ENCODE measurements at regions not wholly inside any gene's neighbourhood (a gene's known extent, or its start where the extent isn't known, plus 50 kb on each side); places are given as distances from the start of the nearest gene placed in this dataset.

DNA sequence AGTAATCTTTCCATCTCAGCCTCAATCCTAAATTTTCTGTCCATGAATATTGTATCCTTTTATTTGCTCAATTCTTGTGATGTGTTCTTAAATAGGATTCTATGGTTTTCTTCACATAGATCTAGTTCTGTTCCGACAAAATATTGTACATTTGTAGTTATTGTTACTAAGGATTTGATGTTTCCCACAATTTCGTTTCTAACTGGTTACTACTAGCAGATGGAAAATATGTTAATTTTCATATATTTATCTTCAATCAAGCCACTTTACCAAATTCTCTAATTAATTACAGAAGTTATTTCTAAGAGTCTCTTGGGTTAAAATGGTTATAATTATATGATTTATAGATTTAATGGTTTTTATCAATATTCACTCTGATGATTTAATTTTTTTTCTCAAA is 60.3 kb downstream of the SEC61B start:
- no peak for DNase-seq (ENCODE audit: low read depth)
- no peaks in the 10 kb centered on the region for H3K4me1 ChIP-seq (ENCODE audit: control insufficient read depth, insufficient read depth, low read length)

DNA sequence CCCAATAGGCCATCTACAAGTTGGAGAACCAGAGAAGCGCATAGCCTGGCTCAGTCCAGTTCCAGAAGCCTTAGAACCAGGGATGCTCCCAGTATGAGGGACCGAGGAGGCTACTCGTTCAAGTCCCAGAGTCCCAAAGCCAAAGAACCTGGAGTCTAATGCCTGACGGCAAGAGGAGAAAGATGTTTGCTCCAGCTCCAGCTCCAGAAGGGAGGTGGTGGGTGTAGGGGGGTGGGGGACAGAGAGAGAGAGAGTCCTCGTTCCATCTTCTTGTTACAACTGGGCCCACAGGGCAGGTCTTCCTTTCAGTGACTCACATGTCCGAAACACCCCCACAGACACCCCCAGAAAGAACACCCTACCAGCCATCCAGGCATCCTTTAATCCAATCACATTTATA is 63.9 kb downstream of the SEC61B start:
- Histone ChIP-seq H3K27me3 (replicated peaks; ENCODE audit: control insufficient read depth, insufficient read depth, low read length) (no peaks in the 10 kb centered on the region), H3K9me3 (ENCODE audit: control insufficient read depth, low read length) (no peaks in the 10 kb centered on the region), H3K4me1 (ENCODE audit: control insufficient read depth, insufficient read depth, low read length) (peaks cover 14% of the 10 kb centered on the region), H3K4me3 (ENCODE audit: low read length) (no peak overlapping the region), H3K36me3 (ENCODE audit: control insufficient read depth, insufficient read depth, low read length, severe bottlenecking) (no peaks in the 10 kb centered on the region), H3K9ac (ENCODE audit: low read length) (no peak overlapping the region)
- DNase-seq (ENCODE audit: low read depth) = no peak

More for the DNA sequence above, 60.3 kb downstream of the SEC61B start:
- Histone ChIP-seq H3K9me3 (ENCODE audit: control insufficient read depth, low read length) (no peaks in the 10 kb centered on the region), H3K27me3 (replicated peaks; ENCODE audit: control insufficient read depth, insufficient read depth, low read length) (no peaks in the 10 kb centered on the region), H3K36me3 (ENCODE audit: control insufficient read depth, insufficient read depth, low read length, severe bottlenecking) (no peaks in the 10 kb centered on the region), H3K9ac (ENCODE audit: low read length) (no peak overlapping the region), H3K4me3 (ENCODE audit: low read length) (no peak overlapping the region)

DNA sequence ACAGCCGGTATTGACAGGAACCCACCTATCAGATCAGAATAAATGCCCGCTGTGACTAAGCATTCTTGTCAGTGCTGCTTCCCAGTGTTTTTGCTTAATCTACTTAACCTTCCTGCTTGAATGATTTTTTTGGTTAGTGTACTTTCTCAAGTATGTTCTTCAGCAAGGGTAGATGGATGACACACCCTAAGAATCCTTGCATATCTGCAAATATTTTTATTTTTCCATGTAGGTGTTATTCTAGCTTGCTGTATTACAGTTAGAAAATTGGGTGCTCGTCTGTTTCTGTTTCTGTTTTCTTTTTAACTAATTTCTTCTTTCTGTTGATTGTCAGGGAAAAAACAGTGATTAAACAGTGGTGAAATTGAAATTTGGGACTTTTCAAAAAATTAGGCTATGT is 64.5 kb downstream of the SEC61B start:
- peaks cover 14% of the 10 kb centered on the region for H3K4me1 ChIP-seq (ENCODE audit: control insufficient read depth, insufficient read depth, low read length)
- peak; percentile 30 for DNase-seq (ENCODE audit: low read depth)
- no peaks in the 10 kb centered on the region for H3K27me3 ChIP-seq (replicated peaks; ENCODE audit: control insufficient read depth, insufficient read depth, low read length)
- H3K4me3 ChIP-seq (ENCODE audit: low read length) = no peak overlapping the region
- H3K36me3 ChIP-seq (ENCODE audit: control insufficient read depth, insufficient read depth, low read length, severe bottlenecking) = no peaks in the 10 kb centered on the region
- H3K9ac ChIP-seq (ENCODE audit: low read length) = no peak overlapping the region
- H3K9me3 ChIP-seq (ENCODE audit: control insufficient read depth, low read length) = no peaks in the 10 kb centered on the region

DNA sequence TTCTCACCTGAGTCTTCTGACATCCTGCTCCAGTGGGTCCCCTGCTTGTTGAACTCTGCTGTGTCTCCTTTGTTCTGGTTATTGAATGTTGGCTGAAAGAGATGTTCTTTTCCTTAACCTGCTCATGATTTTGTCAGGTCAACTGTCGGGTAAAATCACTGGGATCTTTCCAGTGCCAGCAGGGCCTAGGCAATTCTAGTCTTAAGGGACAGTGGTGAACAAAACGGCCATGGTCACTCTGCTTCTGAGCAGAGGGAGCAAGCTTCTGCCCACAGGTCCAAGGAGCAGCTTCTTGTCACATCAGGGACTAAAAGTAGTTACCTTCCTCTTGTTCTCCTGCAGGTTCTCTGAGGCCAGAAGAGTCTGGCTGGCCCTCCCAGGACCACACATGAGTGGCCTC is 65.6 kb downstream of the SEC61B start:
- H3K9ac ChIP-seq (ENCODE audit: low read length) = no peak overlapping the region
- H3K9me3 ChIP-seq (ENCODE audit: control insufficient read depth, low read length) = no peaks in the 10 kb centered on the region
- H3K36me3 ChIP-seq (ENCODE audit: control insufficient read depth, insufficient read depth, low read length, severe bottlenecking) = no peaks in the 10 kb centered on the region
- peaks cover 14% of the 10 kb centered on the region for H3K4me1 ChIP-seq (ENCODE audit: control insufficient read depth, insufficient read depth, low read length)
- no peaks in the 10 kb centered on the region for H3K27me3 ChIP-seq (replicated peaks; ENCODE audit: control insufficient read depth, insufficient read depth, low read length)
- no peak overlapping the region for H3K4me3 ChIP-seq (ENCODE audit: low read length)
- DNase-seq (ENCODE audit: low read depth) = no peak

DNA sequence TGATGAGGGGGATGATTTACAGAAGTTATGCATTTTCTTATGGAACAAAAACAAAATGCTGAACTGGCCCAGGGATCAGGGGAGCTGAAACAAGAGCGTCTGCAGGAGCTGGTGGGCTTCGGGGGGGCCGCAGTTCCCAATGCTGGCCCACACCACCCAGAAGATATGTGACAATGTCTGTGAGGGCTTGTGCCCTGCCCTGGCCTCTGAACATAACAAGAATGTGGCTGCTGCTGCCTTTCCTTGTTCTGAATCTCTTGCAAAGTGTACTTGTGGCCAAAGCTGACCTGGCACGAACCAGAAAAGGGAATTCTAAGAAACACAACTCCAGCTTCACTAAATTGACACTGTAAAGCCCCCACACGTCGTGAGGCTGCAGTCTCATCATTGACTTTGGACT is 66.7 kb downstream of the SEC61B start:
- H3K36me3 ChIP-seq (ENCODE audit: control insufficient read depth, insufficient read depth, low read length, severe bottlenecking) = no peaks in the 10 kb centered on the region
- H3K4me1 ChIP-seq (ENCODE audit: control insufficient read depth, insufficient read depth, low read length) = peaks cover 14% of the 10 kb centered on the region
- H3K9ac ChIP-seq (ENCODE audit: low read length) = no peak overlapping the region
- no peaks in the 10 kb centered on the region for H3K9me3 ChIP-seq (ENCODE audit: control insufficient read depth, low read length)
- no peak overlapping the region for H3K4me3 ChIP-seq (ENCODE audit: low read length)
- peak; percentile 37 for DNase-seq (ENCODE audit: low read depth)
- H3K27me3 ChIP-seq (replicated peaks; ENCODE audit: control insufficient read depth, insufficient read depth, low read length) = no peaks in the 10 kb centered on the region

DNA sequence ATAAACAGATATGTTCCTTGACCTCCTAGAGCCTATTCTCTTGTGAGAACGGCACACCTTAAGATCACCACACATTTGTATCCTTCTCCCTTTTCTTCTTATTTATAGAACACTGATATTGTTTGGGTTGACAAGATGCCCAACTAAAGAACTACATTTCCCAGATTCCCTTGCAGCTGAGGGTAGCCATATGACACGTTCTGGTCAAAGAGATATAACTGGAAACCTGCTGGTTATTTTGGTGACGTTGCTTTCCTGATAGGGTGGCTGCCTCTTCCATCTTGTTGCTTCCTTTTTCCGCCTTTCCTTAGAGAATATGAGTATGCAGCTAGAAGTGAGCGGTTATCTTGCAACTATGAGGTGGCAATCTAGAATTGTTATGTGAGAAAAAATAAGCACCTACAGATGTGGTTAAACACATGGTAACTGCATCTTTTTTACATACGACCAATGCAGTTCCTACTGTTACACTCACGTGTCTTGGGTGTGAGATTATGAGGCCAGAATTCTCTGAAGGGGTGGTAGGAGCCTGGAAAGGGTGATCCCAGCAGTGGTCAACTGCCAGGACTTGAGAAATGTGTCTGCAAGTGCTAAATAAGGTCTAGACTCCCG is 72.9 kb downstream of the SEC61B start:
- no peak overlapping the region for H3K9ac ChIP-seq (ENCODE audit: low read length)
- H3K9me3 ChIP-seq (ENCODE audit: control insufficient read depth, low read length) = no peaks in the 10 kb centered on the region
- no peak overlapping the region for H3K4me3 ChIP-seq (ENCODE audit: low read length)
- no peak for DNase-seq (ENCODE audit: low read depth)
- no peaks in the 10 kb centered on the region for H3K36me3 ChIP-seq (ENCODE audit: control insufficient read depth, insufficient read depth, low read length, severe bottlenecking)
- no peaks in the 10 kb centered on the region for H3K27me3 ChIP-seq (replicated peaks; ENCODE audit: control insufficient read depth, insufficient read depth, low read length)
- H3K4me1 ChIP-seq (ENCODE audit: control insufficient read depth, insufficient read depth, low read length) = no peaks in the 10 kb centered on the region

DNA sequence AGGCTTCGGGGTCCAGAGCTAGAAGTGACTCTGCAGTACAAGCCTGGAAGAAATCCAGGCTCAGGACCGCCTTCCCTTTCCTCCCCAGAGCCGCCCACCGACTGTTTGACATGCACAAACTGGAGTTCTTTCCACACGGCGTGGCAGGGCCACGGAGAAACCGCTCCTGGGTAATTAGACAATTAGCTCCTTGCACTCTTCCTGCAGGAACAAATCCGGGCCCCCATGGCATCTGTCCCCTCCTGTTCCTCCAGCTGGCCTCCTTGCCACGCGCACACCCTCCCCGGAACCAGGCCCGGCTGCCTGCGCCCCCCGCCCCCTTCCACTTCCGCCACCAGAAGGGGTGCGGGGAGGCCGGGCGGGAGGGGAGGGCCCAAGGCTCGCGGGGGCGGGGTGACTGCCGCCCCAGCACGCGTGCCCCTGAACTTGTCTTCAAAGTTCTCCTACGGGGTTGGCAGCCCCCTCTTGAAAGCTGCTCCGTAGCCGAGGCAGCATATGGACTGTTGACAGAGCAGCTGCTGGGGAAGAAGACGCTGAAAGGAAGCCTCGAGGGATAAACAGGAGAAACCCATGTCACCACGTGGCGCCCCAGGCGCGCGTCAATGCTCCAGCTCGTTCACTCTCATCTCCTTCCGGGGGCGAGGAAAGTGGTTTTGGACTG is 74.3 kb downstream of the SEC61B start:
- DNase-seq (ENCODE audit: low read depth) = no peak
- no peak overlapping the region for H3K9ac ChIP-seq (ENCODE audit: low read length)
- no peak overlapping the region for H3K4me3 ChIP-seq (ENCODE audit: low read length)

DNA sequence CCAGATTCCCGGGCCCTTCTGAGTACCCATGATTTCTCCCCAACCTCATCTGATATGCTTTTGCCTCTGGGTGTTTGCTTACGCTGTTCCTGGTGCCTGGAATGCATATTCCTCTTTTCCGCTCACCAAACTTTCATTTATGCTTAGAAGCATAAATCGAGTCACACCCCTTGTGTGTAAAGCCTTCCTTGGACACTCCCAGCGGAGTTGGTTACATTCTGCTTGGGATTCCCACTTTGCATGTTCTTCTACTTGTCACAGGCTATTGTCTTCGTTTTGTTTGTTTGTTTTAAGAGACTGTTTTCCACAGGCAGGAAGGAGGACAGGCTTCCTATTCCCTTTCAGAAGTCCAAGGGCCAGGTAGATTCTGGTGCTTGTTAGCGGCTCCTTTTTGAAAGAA is 76.5 kb downstream of the SEC61B start:
- Histone ChIP-seq H3K9ac (ENCODE audit: low read length) (no peak overlapping the region), H3K9me3 (ENCODE audit: control insufficient read depth, low read length) (no peaks in the 10 kb centered on the region), H3K4me3 (ENCODE audit: low read length) (no peak overlapping the region), H3K36me3 (ENCODE audit: control insufficient read depth, insufficient read depth, low read length, severe bottlenecking) (no peaks in the 10 kb centered on the region), H3K4me1 (ENCODE audit: control insufficient read depth, insufficient read depth, low read length) (no peaks in the 10 kb centered on the region), H3K27me3 (replicated peaks; ENCODE audit: control insufficient read depth, insufficient read depth, low read length) (no peaks in the 10 kb centered on the region)
- DNase-seq (ENCODE audit: low read depth) = no peak

More for the DNA sequence above, 74.3 kb downstream of the SEC61B start:
- Histone ChIP-seq H3K27me3 (replicated peaks; ENCODE audit: control insufficient read depth, insufficient read depth, low read length) (no peaks in the 10 kb centered on the region), H3K36me3 (ENCODE audit: control insufficient read depth, insufficient read depth, low read length, severe bottlenecking) (no peaks in the 10 kb centered on the region), H3K9me3 (ENCODE audit: control insufficient read depth, low read length) (no peaks in the 10 kb centered on the region), H3K4me1 (ENCODE audit: control insufficient read depth, insufficient read depth, low read length) (no peaks in the 10 kb centered on the region)

DNA sequence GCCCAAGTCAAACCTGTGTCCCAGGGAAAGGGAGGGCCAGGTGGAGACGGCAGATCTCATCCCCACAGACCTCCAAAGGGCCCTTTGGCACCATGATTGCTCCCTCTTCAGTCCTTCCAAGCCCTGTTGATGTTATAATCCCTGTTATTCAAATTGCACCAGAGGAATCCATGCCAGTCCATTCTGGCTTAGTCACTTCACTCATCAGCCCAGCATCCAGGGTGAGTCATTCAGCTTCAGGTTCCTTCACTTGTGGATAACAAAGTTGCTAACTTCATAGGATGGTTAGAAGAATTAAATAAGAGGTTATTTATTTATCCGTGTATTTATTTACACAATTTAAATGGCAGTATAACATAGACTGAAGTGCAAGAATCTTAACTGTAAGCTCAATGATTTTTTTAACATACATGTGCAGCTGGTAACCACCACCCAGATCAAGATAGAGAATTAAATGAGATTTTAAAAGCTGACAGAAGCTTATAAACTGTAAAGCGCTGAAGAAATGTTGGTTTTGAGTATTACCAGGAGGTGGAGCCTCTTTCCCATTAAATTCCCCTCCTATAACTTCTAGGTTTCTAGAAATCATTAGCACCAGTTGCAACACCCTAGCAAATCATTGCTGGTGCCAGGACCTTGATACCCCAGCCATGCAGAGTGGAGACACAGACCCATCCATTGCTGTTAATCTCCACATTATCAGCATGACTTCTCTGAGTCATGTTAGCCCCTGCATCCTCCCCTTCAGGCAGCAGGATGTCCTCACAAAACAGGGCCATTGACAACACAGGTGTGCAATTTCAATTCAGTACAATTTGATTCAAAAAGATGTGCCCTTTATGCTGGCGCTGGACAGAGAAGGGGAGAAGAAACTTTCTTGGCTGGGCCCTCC is 77.4 kb downstream of the SEC61B start:
- Histone ChIP-seq H3K4me3 (ENCODE audit: low read length) (no peak overlapping the region), H3K9me3 (ENCODE audit: control insufficient read depth, low read length) (no peaks in the 10 kb centered on the region), H3K9ac (ENCODE audit: low read length) (no peak overlapping the region), H3K36me3 (ENCODE audit: control insufficient read depth, insufficient read depth, low read length, severe bottlenecking) (no peaks in the 10 kb centered on the region), H3K4me1 (ENCODE audit: control insufficient read depth, insufficient read depth, low read length) (no peaks in the 10 kb centered on the region), H3K27me3 (replicated peaks; ENCODE audit: control insufficient read depth, insufficient read depth, low read length) (no peaks in the 10 kb centered on the region)
- DNase-seq (ENCODE audit: low read depth) = peak; percentile 74

DNA sequence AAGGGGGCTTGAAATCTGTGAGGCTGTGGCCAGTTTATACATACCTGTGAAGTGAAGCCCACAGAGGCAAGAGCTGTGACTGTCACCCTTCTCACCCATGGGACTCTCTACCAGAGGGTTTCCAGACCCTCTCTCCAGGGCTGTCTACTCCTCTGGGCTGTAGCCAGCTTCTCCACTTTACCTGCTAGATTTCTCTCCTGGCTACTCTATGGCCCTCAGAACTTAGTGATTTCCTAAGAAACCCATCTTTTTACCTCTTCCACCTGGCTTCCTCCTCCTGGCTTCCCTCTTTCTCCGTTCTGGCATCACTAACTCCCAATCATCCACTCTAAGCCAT is 78.0 kb downstream of the SEC61B start:
- no peak overlapping the region for H3K4me3 ChIP-seq (ENCODE audit: low read length)
- no peaks in the 10 kb centered on the region for H3K36me3 ChIP-seq (ENCODE audit: control insufficient read depth, insufficient read depth, low read length, severe bottlenecking)
- no peak overlapping the region for H3K9ac ChIP-seq (ENCODE audit: low read length)
- no peaks in the 10 kb centered on the region for H3K9me3 ChIP-seq (ENCODE audit: control insufficient read depth, low read length)
- no peaks in the 10 kb centered on the region for H3K4me1 ChIP-seq (ENCODE audit: control insufficient read depth, insufficient read depth, low read length)
- DNase-seq (ENCODE audit: low read depth) = no peak
- no peaks in the 10 kb centered on the region for H3K27me3 ChIP-seq (replicated peaks; ENCODE audit: control insufficient read depth, insufficient read depth, low read length)

DNA sequence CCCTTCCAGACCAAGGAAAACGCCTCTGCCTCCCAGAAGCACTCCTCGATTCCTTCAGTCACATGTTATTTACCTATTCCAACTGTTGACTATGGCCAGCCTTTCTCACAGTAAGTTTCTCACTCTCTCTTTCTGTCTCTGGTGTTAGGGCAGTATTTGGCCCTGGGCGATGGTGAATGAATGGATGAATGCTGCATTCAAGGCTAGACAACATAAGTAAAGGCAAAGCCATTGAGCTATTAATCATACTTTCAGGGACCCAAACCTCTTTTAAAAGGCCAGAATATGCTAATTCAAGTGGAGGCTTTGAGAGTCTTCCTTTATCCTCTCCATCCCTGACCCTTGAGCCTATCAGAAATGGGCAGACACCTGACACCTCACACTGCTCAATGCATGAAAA is 78.5 kb downstream of the SEC61B start:
- no peak overlapping the region for H3K4me3 ChIP-seq (ENCODE audit: low read length)
- H3K27me3 ChIP-seq (replicated peaks; ENCODE audit: control insufficient read depth, insufficient read depth, low read length) = no peaks in the 10 kb centered on the region
- no peaks in the 10 kb centered on the region for H3K4me1 ChIP-seq (ENCODE audit: control insufficient read depth, insufficient read depth, low read length)
- H3K9me3 ChIP-seq (ENCODE audit: control insufficient read depth, low read length) = no peaks in the 10 kb centered on the region
- H3K36me3 ChIP-seq (ENCODE audit: control insufficient read depth, insufficient read depth, low read length, severe bottlenecking) = no peaks in the 10 kb centered on the region
- no peak for DNase-seq (ENCODE audit: low read depth)
- H3K9ac ChIP-seq (ENCODE audit: low read length) = no peak overlapping the region
